ENCODE measurements at regions not wholly inside any gene's neighbourhood (a gene's known extent, or its start where the extent isn't known, plus 50 kb on each side); places are given as distances from the start of the nearest gene placed in this dataset.

DNA sequence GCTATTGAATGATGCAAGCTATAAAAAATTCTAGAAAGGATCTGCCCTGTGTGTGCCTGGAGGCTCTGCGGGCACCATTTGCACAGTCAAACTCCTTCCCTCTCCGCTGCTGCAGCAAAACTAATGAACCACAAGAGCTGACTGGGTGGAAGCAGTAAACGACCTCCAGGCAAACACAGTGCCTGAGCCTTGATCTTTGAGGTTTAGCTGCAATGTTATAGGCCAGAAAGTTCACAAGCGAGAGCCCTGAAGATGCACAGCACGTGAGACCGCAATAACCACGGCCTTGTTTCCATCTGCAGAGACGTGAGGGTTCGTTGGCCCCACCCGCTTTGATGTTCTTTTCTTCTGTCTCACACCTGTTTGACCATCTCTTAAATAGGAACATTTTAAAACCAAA lies 69.2 kb upstream of the S1PR3 start:
- DNase-seq (ENCODE audit: low read depth, low spot score): no peak
- TF ChIP-seq, protein P1, sequence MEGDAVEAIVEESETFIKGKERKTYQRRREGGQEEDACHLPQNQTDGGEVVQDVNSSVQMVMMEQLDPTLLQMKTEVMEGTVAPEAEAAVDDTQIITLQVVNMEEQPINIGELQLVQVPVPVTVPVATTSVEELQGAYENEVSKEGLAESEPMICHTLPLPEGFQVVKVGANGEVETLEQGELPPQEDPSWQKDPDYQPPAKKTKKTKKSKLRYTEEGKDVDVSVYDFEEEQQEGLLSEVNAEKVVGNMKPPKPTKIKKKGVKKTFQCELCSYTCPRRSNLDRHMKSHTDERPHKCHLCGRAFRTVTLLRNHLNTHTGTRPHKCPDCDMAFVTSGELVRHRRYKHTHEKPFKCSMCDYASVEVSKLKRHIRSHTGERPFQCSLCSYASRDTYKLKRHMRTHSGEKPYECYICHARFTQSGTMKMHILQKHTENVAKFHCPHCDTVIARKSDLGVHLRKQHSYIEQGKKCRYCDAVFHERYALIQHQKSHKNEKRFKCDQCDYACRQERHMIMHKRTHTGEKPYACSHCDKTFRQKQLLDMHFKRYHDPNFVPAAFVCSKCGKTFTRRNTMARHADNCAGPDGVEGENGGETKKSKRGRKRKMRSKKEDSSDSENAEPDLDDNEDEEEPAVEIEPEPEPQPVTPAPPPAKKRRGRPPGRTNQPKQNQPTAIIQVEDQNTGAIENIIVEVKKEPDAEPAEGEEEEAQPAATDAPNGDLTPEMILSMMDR (conservative IDR thresholded peaks at IDR 0.05): no peak
- Mint-ChIP-seq H3K4me3 (no peak overlapping the region), H3K4me1 (peaks cover 4% of the 10 kb centered on the region), H3K36me3 (ENCODE audit: low read depth) (peaks cover 8% of the 10 kb centered on the region), H3K27me3 (ENCODE audit: low read depth) (no peaks in the 10 kb centered on the region), H3K9me3 (peaks cover 9% of the 10 kb centered on the region), H3K27ac (ENCODE audit: unreplicated experiment) (no peak overlapping the region)

DNA sequence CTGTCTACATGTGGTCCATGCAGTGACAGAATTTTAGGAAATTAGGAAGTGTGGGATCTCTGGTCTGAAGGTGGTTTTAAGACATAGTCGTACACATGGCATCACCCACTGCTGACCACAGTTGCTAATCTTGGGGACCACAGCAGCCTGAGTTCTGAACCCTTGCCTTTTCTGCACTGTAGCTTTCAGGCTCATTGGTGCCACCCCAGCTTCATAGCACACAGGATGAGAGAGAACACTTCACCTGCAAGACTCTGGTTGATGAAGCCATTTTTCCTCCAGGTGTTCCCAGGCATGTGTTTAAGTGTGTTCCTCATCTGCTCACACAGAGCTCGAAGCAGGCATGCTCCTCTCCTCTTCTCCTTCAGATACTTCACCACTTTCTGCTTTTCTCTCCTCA lies 68.2 kb upstream of the S1PR3 start:
- Mint-ChIP-seq H3K27me3 (ENCODE audit: low read depth) (no peaks in the 10 kb centered on the region), H3K9me3 (peaks cover 6% of the 10 kb centered on the region), H3K27ac (ENCODE audit: unreplicated experiment) (no peak overlapping the region), H3K4me1 (peaks cover 4% of the 10 kb centered on the region), H3K36me3 (ENCODE audit: low read depth) (peaks cover 8% of the 10 kb centered on the region), H3K4me3 (no peak overlapping the region)
- DNase-seq (ENCODE audit: low read depth, low spot score): no peak
- TF ChIP-seq, protein P1 (conservative IDR thresholded peaks at IDR 0.05): no peak

DNA sequence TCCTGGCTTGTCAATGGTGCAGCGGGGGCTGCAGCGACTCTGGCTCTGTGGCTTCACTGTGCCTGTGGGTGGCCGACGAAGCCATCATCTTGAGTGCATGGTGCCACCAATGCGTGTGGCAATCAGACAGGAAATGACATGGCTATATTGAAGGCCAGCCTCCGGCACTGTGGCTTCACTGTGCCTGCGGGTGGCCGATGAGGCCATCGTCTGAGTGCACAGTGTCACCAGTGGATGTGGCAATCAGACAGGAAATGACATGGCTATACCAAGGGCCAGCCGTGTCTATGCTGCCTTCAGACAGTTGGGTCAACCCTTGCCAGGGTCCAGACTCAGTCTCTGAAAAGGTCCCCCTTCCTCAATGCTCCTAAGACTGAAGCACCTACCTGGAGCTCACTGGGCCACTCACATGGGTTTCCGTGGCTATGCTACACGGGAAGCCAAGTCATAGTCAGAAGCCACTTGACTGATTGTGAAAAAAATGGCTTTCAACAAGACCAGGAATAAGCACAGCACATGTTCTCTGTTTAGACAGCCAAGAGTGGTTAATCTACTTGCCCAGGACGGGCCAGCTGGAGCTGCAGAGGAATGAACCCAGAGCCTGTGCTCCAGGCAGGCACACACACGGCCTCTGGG lies 67.5 kb upstream of the S1PR3 start:
- Mint-ChIP-seq H3K36me3 (ENCODE audit: low read depth) (peaks cover 8% of the 10 kb centered on the region), H3K4me3 (no peak overlapping the region), H3K4me1 (peaks cover 4% of the 10 kb centered on the region), H3K27me3 (ENCODE audit: low read depth) (no peaks in the 10 kb centered on the region), H3K27ac (ENCODE audit: unreplicated experiment) (no peak overlapping the region), H3K9me3 (peaks cover 6% of the 10 kb centered on the region)
- DNase-seq (ENCODE audit: low read depth, low spot score): no peak
- TF ChIP-seq, protein P1 (conservative IDR thresholded peaks at IDR 0.05): no peak

DNA sequence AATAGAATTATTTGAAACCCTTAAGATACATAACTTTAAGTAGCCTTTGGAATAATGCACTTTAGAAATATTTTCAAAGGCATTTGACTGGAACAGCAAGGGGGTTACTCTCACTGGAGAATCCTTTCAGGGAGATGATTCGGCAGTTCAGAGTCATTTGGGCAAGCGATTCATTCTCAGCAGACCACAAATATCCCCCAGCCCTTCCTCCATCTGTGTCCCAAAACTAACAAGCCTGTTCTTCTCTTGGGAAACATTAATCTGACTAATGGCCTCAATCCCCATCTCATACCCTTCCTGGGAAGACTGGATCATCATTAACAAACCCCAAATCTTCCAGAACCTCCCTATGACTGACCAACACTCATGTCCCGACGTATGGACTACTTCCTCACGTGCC lies 65.8 kb upstream of the S1PR3 start:
- Mint-ChIP-seq H3K27ac (ENCODE audit: unreplicated experiment) (no peak overlapping the region), H3K27me3 (ENCODE audit: low read depth) (no peaks in the 10 kb centered on the region), H3K4me1 (peaks cover 4% of the 10 kb centered on the region), H3K9me3 (peaks cover 3% of the 10 kb centered on the region), H3K4me3 (no peak overlapping the region), H3K36me3 (ENCODE audit: low read depth) (no peaks in the 10 kb centered on the region)
- TF ChIP-seq, protein P1 (conservative IDR thresholded peaks at IDR 0.05): no peak
- DNase-seq (ENCODE audit: low read depth, low spot score): no peak

DNA sequence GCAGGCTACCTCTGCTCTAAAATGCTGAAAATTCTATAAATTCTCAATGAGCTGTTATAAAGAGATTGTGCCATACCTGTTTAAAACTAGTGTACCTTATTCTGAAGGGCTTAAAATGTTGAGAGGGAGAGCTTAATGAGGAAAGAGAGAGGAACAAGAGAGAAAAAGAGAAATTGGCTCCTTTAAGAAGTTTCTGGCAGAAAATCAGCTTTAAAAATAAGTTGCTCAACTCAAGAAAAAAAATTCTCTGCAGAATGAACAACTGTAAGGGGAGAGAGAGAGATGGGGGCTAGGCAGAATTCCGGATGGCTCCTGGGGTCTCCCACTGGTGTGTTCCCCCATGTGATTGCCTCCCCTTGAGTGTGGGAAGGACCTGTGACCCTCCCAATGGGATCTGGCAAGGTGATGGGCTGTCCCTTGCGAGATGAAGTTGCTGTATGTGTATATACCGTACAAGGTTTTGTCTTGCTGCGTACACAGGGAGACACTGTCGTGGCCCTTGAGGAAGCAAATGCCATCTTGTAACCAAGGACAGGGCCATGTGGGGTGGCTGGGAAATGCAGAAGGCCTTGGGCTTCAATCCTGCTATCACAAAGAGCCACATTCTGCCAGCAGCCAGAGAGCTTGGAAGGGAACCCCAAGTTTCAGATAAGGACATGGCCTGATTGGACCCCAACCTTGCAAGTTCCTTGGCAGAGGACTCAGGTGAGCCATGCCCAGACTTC lies 64.3 kb upstream of the S1PR3 start:
- peaks cover 8% of the 10 kb centered on the region for H3K9me3 Mint-ChIP-seq
- H3K27me3 Mint-ChIP-seq (ENCODE audit: low read depth): no peaks in the 10 kb centered on the region
- no peak overlapping the region for H3K4me3 Mint-ChIP-seq
- H3K36me3 Mint-ChIP-seq (ENCODE audit: low read depth): peaks cover 3% of the 10 kb centered on the region
- TF ChIP-seq, protein P1 (conservative IDR thresholded peaks at IDR 0.05): no peak
- H3K27ac Mint-ChIP-seq (ENCODE audit: unreplicated experiment): no peak overlapping the region
- no peak for DNase-seq (ENCODE audit: low read depth, low spot score)
- H3K4me1 Mint-ChIP-seq: peaks cover 4% of the 10 kb centered on the region
